ENCODE measurements at regions not wholly inside any gene's neighbourhood (a gene's known extent, or its start where the extent isn't known, plus 50 kb on each side); places are given as distances from the start of the nearest gene placed in this dataset.
A peak's percentile ranks its signal among the peaks of the same experiment; 100 is the strongest.
"Not testable (repeated sequence)": the region's sequence is repeated elsewhere in the genome, so short reads cannot be mapped to it uniquely, and the experiment has no call there.

- no peak for TF ChIP-seq CTCF (IDR thresholded peaks at IDR 0.05; ENCODE audit: control insufficient read depth, insufficient read depth, low read depth, low read length, missing control alignments)
- H3K4me3 ChIP-seq (ENCODE audit: control insufficient read depth, low read depth, low read length), result no peak overlapping the region
- no peak for DNase-seq (ENCODE audit: low read depth)
Observed at GRCh38 chr7:13259930-13260329, 572.5 kb downstream of the ARL4A start.

- DNase-seq (ENCODE audit: low read depth), result no peak
- TF ChIP-seq CTCF (IDR thresholded peaks at IDR 0.05; ENCODE audit: control insufficient read depth, insufficient read depth, low read depth, low read length, missing control alignments), result peak; percentile 52
- no peak overlapping the region for H3K4me3 ChIP-seq (ENCODE audit: control insufficient read depth, low read depth, low read length)
Observed at GRCh38 chr7:13262929-13263530, 575.6 kb downstream of the ARL4A start.

- no peak for DNase-seq (ENCODE audit: low read depth)
- no peak overlapping the region for H3K4me3 ChIP-seq (ENCODE audit: control insufficient read depth, low read depth, low read length)
- TF ChIP-seq CTCF (IDR thresholded peaks at IDR 0.05; ENCODE audit: control insufficient read depth, insufficient read depth, low read depth, low read length, missing control alignments), result no peak
Observed at GRCh38 chr7:13265271-13265670, 577.8 kb downstream of the ARL4A start.

GRCh38 chr7:13274205-13274604 lies 586.8 kb downstream of the ARL4A start:
- not testable (repeated sequence) for H3K4me3 ChIP-seq (ENCODE audit: control insufficient read depth, low read depth, low read length); DNase-seq (ENCODE audit: low read depth)

GRCh38 chr7:13276977-13277376 lies 589.5 kb downstream of the ARL4A start:
- no peak overlapping the region for H3K4me3 ChIP-seq (ENCODE audit: control insufficient read depth, low read depth, low read length)
- no peak for DNase-seq (ENCODE audit: low read depth)
- peak; percentile 13 for TF ChIP-seq CTCF (IDR thresholded peaks at IDR 0.05; ENCODE audit: control insufficient read depth, insufficient read depth, low read depth, low read length, missing control alignments)

- no peak overlapping the region for H3K4me3 ChIP-seq (ENCODE audit: control insufficient read depth, low read depth, low read length)
- no peak for TF ChIP-seq CTCF (IDR thresholded peaks at IDR 0.05; ENCODE audit: control insufficient read depth, insufficient read depth, low read depth, low read length, missing control alignments)
- no peak for DNase-seq (ENCODE audit: low read depth)
Observed at GRCh38 chr7:13278020-13278419, 590.6 kb downstream of the ARL4A start.

GRCh38 chr7:13279854-13280435 lies 592.5 kb downstream of the ARL4A start:
- no peak for TF ChIP-seq CTCF (IDR thresholded peaks at IDR 0.05; ENCODE audit: control insufficient read depth, insufficient read depth, low read depth, low read length, missing control alignments)
- no peak overlapping the region for H3K4me3 ChIP-seq (ENCODE audit: control insufficient read depth, low read depth, low read length)
- DNase-seq (ENCODE audit: low read depth), result no peak

All from AG09309 (cell line).